Muscle layer of colon (tissue), 2 donors: ENCODE measurements at regions not wholly inside any gene's neighbourhood (a gene's known extent, or its start where the extent isn't known, plus 50 kb on each side); places are given as distances from the start of the nearest gene placed in this dataset.
"Not testable (repeated sequence)": the region's sequence is repeated elsewhere in the genome, so short reads cannot be mapped to it uniquely, and the experiment has no call there.

Experiments
- H3K27ac ChIP-seq: one replicate; pipeline ENCODE4 v1.7.0; 2013; ENCODE audit warnings: low read depth, mild to moderate bottlenecking, low read length, moderate library complexity
- H3K27me3 ChIP-seq, 2 donors: one replicate each; pipeline ENCODE4 v1.7.0; 2013; ENCODE audit warnings: low read length in 2 of 2, mild to moderate bottlenecking in 2 of 2; ENCODE audit not compliant: insufficient read depth in 2 of 2, control insufficient read depth in 1 of 2
- H3K36me3 ChIP-seq: one replicate; pipeline ENCODE4 v1.7.0; 2013; ENCODE audit warnings: mild to moderate bottlenecking, low read length; ENCODE audit not compliant: insufficient read depth
- H3K4me1 ChIP-seq: one replicate; pipeline ENCODE4 v1.7.0; 2013; ENCODE audit warnings: mild to moderate bottlenecking, low read length; ENCODE audit not compliant: insufficient read depth
- H3K4me3 ChIP-seq, 2 donors: one replicate each; pipeline ENCODE4 v1.7.0; 2013; ENCODE audit warnings: low read length in 2 of 2, low read depth in 1 of 2, mild to moderate bottlenecking in 1 of 2, moderate library complexity in 1 of 2
- H3K9ac ChIP-seq: one replicate; pipeline ENCODE4 v1.7.0; 2013; ENCODE audit warnings: low read length
- H3K9me3 ChIP-seq: one replicate; pipeline ENCODE4 v1.7.0; 2013; ENCODE audit warnings: mild to moderate bottlenecking, low read length
- donor health status: abdominal sarcoma.
- donor health status: Adenocarcinoma of cecum.

DNA sequence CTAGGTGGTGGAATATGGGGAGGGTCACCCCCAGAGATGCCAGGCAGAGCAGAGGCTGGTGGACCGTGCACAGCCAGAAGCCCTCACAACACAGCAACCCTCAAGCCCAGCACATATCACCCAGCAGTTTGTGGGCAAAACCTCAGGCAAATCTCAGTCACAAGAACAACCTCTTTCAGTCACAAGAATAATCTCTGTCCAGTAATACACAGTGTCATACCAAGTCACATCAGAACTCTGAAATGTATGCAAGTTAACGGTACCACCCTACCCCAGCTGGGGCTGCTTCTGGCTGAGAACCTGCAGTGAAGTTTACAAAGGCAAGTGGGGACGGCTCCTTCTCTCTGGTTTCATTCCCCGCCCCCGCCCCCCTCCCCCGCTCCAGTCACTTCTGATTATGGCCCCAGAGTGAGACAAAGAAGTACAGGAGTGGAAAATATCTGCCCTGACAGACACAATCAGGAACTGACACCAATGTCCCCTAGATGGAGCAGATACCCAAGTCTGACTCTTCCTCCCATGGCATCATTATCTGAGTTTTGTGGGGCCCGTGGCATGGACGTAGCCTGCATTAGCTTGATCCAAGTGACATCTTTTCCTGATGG lies 480.9 kb upstream of the TMEM132C start:
- H3K36me3 ChIP-seq: no peaks in the 10 kb centered on the region
- peaks cover 8% of the 10 kb centered on the region for H3K4me1 ChIP-seq
- H3K9me3 ChIP-seq: no peaks in the 10 kb centered on the region
- no peak overlapping the region for H3K9ac ChIP-seq
- no peak overlapping the region for H3K27ac ChIP-seq
- H3K4me3 ChIP-seq: no peak overlapping the region
- no peaks in the 10 kb centered on the region for H3K27me3 ChIP-seq

DNA sequence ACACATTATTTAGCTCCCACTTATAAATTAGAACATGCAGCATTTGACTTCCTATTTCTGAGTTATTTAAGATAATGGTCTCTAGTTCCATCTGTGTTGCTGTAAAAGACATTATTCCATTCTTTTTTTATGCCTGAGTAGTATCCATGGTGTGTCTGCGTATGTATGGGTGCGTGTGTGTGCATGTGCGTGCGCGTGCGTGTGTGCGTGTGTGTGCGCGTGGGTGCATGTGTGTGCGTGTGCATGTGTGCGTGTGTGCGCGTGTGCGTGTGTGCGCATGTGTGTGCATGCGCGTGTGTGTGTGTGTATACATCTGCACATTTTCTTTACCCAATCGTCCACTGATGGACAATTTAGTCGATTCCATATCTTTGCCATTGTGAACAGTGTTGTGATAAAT lies 479.4 kb upstream of the TMEM132C start:
- no peak overlapping the region for H3K9ac ChIP-seq
- H3K4me3 ChIP-seq: no peak overlapping the region
- H3K27ac ChIP-seq: no peak overlapping the region
- H3K27me3 ChIP-seq: no peaks in the 10 kb centered on the region
- peaks cover 8% of the 10 kb centered on the region for H3K4me1 ChIP-seq
- no peaks in the 10 kb centered on the region for H3K36me3 ChIP-seq
- no peaks in the 10 kb centered on the region for H3K9me3 ChIP-seq

DNA sequence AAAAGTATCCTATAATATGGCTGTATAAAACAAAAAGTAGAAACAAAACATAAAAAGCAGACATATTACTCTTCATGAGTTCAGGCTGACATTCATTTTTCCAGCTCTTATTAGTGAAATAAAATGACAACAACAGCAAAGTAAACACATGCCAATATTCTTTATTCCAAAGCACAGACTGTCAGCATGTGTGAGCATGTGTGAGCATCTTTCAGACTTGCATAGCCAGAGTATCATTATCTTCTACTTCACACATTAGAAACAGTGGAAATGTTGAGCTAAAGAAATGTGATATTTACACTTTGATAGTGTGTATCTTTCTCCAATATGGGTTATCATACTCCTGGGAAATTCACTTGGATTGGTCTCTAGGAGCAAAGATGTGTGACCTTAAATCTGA lies 476.6 kb upstream of the TMEM132C start:
- Histone ChIP-seq H3K27me3 (no peaks in the 10 kb centered on the region), H3K27ac (no peak overlapping the region), H3K4me1 (peaks cover 7% of the 10 kb centered on the region), H3K9me3 (peaks cover 3% of the 10 kb centered on the region), H3K9ac (no peak overlapping the region), H3K4me3 (no peak overlapping the region), H3K36me3 (no peaks in the 10 kb centered on the region)

DNA sequence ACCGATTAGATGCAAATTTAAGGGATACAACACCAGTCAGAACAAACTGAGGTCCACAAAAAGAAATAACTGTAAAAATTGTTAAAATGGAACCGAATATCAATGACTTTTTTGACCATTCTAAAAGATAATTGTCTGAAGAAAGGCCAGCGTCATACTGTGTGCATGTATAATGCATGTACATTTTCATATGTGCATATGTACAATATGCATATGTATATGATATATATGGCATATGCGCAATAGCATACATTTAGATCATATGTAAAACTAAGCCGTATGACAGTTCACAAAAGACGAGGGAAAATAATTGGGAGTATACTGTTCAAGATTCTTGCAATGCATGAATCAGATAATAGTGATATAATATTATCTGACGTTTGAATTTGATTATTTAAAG lies 475.8 kb upstream of the TMEM132C start:
- Histone ChIP-seq H3K4me1 (no peaks in the 10 kb centered on the region), H3K27me3 (no peaks in the 10 kb centered on the region), H3K36me3 (no peaks in the 10 kb centered on the region), H3K9me3 (peaks cover 3% of the 10 kb centered on the region), H3K9ac (no peak overlapping the region), H3K4me3 (no peak overlapping the region), H3K27ac (no peak overlapping the region)

DNA sequence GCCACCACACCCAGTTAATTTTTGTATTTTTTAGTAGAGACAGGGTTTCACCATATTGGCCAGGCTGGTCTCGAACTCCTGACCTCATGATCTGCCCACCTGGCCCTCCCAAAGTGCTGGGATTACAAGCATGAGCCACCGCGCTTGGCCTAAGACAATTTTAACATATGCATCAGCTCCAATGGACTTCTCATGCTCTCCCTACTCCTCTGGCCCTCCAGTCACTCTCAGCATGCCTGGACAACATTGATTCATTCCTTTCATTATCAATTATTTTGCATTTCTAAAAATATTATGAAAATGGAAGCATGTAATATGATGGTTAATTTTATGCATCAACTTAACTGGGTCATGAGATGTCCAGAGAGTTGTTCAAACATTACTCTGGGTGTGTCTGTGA lies 469.1 kb upstream of the TMEM132C start:
- H3K4me1 ChIP-seq: no peaks in the 10 kb centered on the region
- no peak overlapping the region for H3K9ac ChIP-seq
- H3K4me3 ChIP-seq: no peak overlapping the region
- no peaks in the 10 kb centered on the region for H3K27me3 ChIP-seq
- H3K36me3 ChIP-seq: no peaks in the 10 kb centered on the region
- H3K9me3 ChIP-seq: peaks cover 3% of the 10 kb centered on the region
- H3K27ac ChIP-seq: no peak overlapping the region

DNA sequence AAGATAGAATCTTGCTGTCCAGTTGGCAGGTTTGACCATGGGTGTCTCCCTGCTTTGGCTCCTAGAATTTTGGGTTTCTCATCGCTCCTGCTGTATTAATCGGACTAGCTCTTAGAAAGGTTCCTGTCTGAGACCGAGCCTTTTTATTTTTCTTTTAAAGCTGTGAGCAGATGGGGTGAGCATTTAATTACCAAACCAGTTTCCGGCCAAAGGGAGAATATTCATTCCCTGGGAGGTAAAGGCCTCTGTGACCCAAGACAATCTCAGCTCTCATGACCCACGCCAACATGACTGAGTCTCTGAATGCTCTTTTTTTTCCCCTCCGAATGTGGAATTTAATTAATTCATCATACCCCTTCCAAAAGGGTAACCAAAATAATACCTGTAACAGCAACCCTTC lies 464.7 kb upstream of the TMEM132C start:
- Histone ChIP-seq H3K36me3 (no peaks in the 10 kb centered on the region), H3K27ac (no peak overlapping the region), H3K4me3 (no peak overlapping the region), H3K9ac (no peak overlapping the region), H3K9me3 (no peaks in the 10 kb centered on the region), H3K4me1 (no peaks in the 10 kb centered on the region), H3K27me3 (no peaks in the 10 kb centered on the region)

DNA sequence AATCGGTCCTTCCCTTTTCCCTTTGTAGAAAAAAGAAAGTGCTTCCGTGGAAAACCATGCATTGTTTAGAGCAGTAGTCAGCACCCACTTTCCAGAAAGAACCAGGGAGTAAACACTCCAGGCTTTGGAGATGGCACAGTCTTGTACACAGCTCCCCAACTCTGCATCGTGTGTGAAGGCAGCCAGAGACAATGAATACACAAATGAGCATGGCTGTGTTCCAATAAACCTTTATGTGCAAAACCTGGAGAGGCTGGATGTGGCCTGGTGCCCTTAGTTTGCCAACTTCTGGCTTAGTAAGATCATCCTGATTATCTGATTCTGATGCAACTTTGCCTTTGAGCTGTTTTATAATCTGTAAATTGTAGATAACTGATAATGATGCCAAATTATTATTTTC lies 463.4 kb upstream of the TMEM132C start:
- no peak overlapping the region for H3K4me3 ChIP-seq
- H3K36me3 ChIP-seq: no peaks in the 10 kb centered on the region
- no peaks in the 10 kb centered on the region for H3K27me3 ChIP-seq
- no peaks in the 10 kb centered on the region for H3K9me3 ChIP-seq
- no peak overlapping the region for H3K27ac ChIP-seq
- no peaks in the 10 kb centered on the region for H3K4me1 ChIP-seq
- no peak overlapping the region for H3K9ac ChIP-seq

DNA sequence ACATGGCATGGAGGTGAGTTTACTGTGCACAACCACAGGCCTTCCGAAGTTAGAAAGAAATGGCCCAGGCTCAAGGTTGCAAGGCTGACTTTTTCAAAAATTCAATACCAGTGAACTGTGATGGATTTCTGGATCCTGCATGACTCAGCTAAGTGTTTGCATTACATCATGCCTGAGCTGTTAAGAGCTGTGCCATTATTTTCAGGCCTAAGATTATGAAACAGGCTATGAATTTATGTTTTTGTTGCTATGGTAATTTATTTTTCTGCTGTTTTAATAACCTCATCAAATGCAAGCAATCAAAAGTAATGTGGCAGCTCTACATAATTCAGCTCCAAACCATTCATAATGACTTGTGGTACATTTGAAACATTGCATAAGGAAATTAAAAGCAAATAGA lies 457.7 kb upstream of the TMEM132C start:
- Histone ChIP-seq H3K4me1 (peaks cover 5% of the 10 kb centered on the region), H3K9me3 (no peaks in the 10 kb centered on the region), H3K27me3 (no peaks in the 10 kb centered on the region), H3K9ac (no peak overlapping the region), H3K36me3 (no peaks in the 10 kb centered on the region), H3K4me3 (no peak overlapping the region), H3K27ac (no peak overlapping the region)

DNA sequence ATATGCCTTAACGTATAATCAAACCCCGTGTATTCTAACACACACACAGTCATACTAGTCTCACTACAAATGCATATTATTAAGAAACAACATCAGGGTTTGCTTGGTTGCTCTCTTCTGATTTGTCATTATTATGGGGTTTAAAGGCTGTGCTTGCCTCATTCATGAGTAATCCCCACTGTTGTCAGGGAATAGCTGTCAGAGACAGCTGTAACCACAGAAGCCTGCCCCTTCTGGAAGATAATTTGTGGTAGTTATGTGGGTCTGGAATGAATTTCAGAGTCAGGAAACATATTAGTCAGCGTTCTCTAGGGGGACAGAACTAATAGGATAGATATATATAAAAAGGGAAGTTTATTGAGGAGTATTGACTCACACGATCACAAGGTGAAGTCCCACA lies 456.9 kb upstream of the TMEM132C start:
- no peak overlapping the region for H3K9ac ChIP-seq
- peaks cover 5% of the 10 kb centered on the region for H3K4me1 ChIP-seq
- no peaks in the 10 kb centered on the region for H3K36me3 ChIP-seq
- H3K27ac ChIP-seq: no peak overlapping the region
- no peaks in the 10 kb centered on the region for H3K27me3 ChIP-seq
- no peaks in the 10 kb centered on the region for H3K9me3 ChIP-seq
- H3K4me3 ChIP-seq: no peak overlapping the region

DNA sequence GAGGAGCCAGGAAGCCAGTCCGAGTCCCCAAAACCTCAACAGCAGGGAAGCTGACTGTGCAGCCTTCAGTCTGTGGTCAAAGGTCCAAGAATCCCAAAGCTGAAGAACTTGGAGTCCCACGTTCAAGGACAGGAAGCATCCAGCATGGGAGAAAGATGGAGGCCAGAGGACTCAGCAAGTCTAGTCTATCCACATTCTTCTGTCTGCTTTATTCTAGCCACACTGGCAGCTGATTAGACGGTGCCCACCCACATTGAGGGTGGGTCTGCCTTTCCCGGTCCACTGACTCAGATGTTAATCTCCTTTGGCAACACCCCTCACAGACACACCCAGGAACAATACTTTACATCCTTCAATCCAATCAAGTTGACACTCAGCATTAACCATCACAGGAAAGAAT lies 456.5 kb upstream of the TMEM132C start:
- not testable (repeated sequence) for H3K27ac ChIP-seq, H3K27me3 ChIP-seq, H3K9me3 ChIP-seq, H3K4me1 ChIP-seq, H3K9ac ChIP-seq, H3K36me3 ChIP-seq, H3K4me3 ChIP-seq

DNA sequence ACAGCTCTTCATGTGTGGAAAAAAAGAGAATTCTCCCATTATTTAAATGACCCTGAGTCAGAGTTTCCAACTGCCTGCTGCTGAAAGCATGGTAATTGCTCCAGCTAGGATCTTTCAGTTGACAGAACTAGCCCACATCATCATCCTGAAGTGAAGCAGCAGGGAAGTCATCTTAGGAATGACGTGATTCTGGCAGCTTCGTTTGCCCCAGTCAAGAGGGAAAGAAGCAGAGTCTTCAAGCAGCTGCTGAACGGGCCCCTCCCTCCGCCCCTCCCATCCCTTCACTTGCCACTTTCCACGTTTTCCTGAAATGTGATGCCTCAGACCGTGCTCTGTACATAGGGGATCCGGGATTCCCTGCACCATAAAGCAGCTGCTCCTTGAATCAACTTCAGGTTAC lies 455.0 kb upstream of the TMEM132C start:
- Histone ChIP-seq H3K9me3 (no peaks in the 10 kb centered on the region), H3K27ac (no peak overlapping the region), H3K4me3 (no peak overlapping the region), H3K27me3 (no peaks in the 10 kb centered on the region), H3K9ac (no peak overlapping the region), H3K36me3 (no peaks in the 10 kb centered on the region), H3K4me1 (peaks cover 5% of the 10 kb centered on the region)

DNA sequence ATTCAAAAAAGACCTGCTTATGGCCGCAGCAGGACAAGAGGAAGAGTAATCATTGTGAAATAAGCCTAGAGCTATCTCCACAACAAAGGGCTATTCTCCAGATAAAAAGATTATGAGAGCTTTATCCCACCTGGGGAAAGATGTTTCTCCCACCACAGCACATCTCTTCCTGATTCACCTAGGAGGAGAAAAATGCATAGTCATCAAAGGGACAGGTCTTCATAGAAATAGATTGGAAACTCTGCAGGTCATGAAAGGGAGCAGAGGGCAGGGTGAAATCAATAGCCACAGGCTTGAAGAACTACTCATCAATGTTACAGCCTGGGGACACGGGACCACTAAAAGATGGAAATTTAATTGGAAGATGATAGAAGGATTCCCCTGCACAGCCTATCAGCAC lies 453.8 kb upstream of the TMEM132C start:
- Histone ChIP-seq H3K27me3 (no peaks in the 10 kb centered on the region), H3K36me3 (no peaks in the 10 kb centered on the region), H3K4me1 (peaks cover 5% of the 10 kb centered on the region), H3K27ac (no peak overlapping the region), H3K9me3 (no peaks in the 10 kb centered on the region), H3K4me3 (no peak overlapping the region), H3K9ac (no peak overlapping the region)
